Esophagus muscularis mucosa (tissue), 4 donors: ENCODE measurements at regions not wholly inside any gene's neighbourhood (a gene's known extent, or its start where the extent isn't known, plus 50 kb on each side); places are given as distances from the start of the nearest gene placed in this dataset.

Experiments used
- DNase-seq: peaks from one replicate; pipeline ENCODE4 v3.0.0-alpha.2; 2017; ENCODE audit errors: extremely low spot score
- H3K27ac ChIP-seq, 4 donors: fragments of 200-600 bp; sonication (generic); replicated peaks in 1 of 4; 1 replicate in 3 of 4; 2 replicates in 1 of 4; pipeline ENCODE4 v1.5.1; 2016 to 2019; ENCODE audit warnings: mild to moderate bottlenecking in 1 of 4
- H3K27me3 ChIP-seq, 4 donors: fragments of 200-600 bp; sonication (generic); one replicate each; pipeline versions ENCODE4 v1.5.1 to v1.6.0; 2016 to 2019
- H3K36me3 ChIP-seq, 4 donors: fragments of 200-600 bp; sonication (generic); one replicate each; pipeline ENCODE4 v1.5.1; 2016 to 2019
- H3K4me1 ChIP-seq, 4 donors: fragments of 200-600 bp; sonication (generic); one replicate each; pipeline ENCODE4 v1.5.1; 2016 to 2019
- H3K4me3 ChIP-seq, 4 donors: fragments of 200-600 bp; sonication (generic); 1 replicate in 2 of 4; 2 replicates in 2 of 4; pipeline ENCODE4 v1.5.1; 2016 to 2019; ENCODE audit warnings: mild to moderate bottlenecking in 4 of 4, moderate library complexity in 1 of 4
- H3K9me3 ChIP-seq, 4 donors: fragments of 200-600 bp; sonication (generic); 1 replicate in 3 of 4; 2 replicates in 1 of 4; pipeline ENCODE4 v1.5.1; 2016 to 2019
- CTCF ChIP-seq, 3 experiments: fragments of 200-600 bp in 2 of 3; fragments of 450-650 bp in 1 of 3; sonication (generic) in 2 of 3; IDR thresholded peaks; one replicate each; pipeline ENCODE4 v1.5.1; 2017 to 2019; ENCODE audit warnings: antibody characterized with exemption in 3 of 3, mild to moderate bottlenecking in 2 of 3, moderate library complexity in 1 of 3
- EP300 ChIP-seq: sonication (generic); formaldehyde crosslinking; IDR thresholded peaks from one replicate; pipeline ENCODE4 v1.6.1; 2017; ENCODE audit warnings: antibody characterized with exemption
- POLR2A ChIP-seq: fragments of 450-650 bp; IDR thresholded peaks from one replicate; pipeline ENCODE4 v1.6.1; 2017; ENCODE audit warnings: antibody characterized with exemption, moderate library complexity, mild to moderate bottlenecking, low read depth
- POLR2AphosphoS5 ChIP-seq, 2 donors: sonication (generic); formaldehyde crosslinking; IDR thresholded peaks; one replicate each; pipeline ENCODE4 v1.6.1; 2017; ENCODE audit warnings: antibody characterized with exemption in 2 of 2
- WGBS: methylation state at CpG from one replicate; pipeline ENCODE4 v1.1.5; 2018; 5-methylcytosine and 5-hydroxymethylcytosine counted together
- intact Hi-C: fragments of 100-400 bp; cut with DNase I; formaldehyde crosslinking; loops from one replicate; pipeline ENCODE4 v1.15.1; 2023

GRCh38 chr22:44402196-44403111 is 89.7 kb upstream of the SHISAL1 start:
- Histone ChIP-seq H3K36me3 (no peaks in the 10 kb centered on the region), H3K4me1 (no peaks in the 10 kb centered on the region), H3K27me3 (no peaks in the 10 kb centered on the region), H3K9me3 (no peaks in the 10 kb centered on the region), H3K4me3 (no peak overlapping the region), H3K27ac (no peak overlapping the region)
- DNase-seq, result no peak
- no peak for TF ChIP-seq CTCF (IDR thresholded peaks at IDR 0.05)
- no peak for TF ChIP-seq POLR2A
- no peak for TF ChIP-seq EP300
- no peak for TF ChIP-seq POLR2AphosphoS5 (IDR thresholded peaks at IDR 0.05)
- intact Hi-C loops, result no loop called here
- 98% methylated on average over 10 of the region's 10 CpGs for WGBS

- intact Hi-C loops, result no loop called here
- WGBS, result 76% methylated on average over 8 of the region's 9 CpGs
- DNase-seq, result no peak
These were observed 89.0 kb upstream of the SHISAL1 start for GRCh38 chr22:44401783-44402110.

GRCh38 chr22:44400763-44401060 is 88.0 kb upstream of the SHISAL1 start:
- intact Hi-C loops, result no loop called here
- H3K9me3 ChIP-seq, result no peaks in the 10 kb centered on the region
- no peak overlapping the region for H3K27ac ChIP-seq
- WGBS, result 74% methylated on average over 3 of the region's 3 CpGs
- H3K4me3 ChIP-seq, result no peak overlapping the region
- peaks cover 0 to 4% (median 0%) of the 10 kb centered on the region in 4 donors for H3K27me3 ChIP-seq
- DNase-seq, result no peak
- no peaks in the 10 kb centered on the region for H3K4me1 ChIP-seq
- H3K36me3 ChIP-seq, result no peaks in the 10 kb centered on the region
- no peak for TF ChIP-seq POLR2A
- no peak for TF ChIP-seq CTCF (IDR thresholded peaks at IDR 0.05)
- TF ChIP-seq POLR2AphosphoS5 (IDR thresholded peaks at IDR 0.05), result no peak
- no peak for TF ChIP-seq EP300

More at GRCh38 chr22:44401783-44402110, 89.0 kb upstream of the SHISAL1 start:
- no peaks in the 10 kb centered on the region for H3K36me3 ChIP-seq
- TF ChIP-seq POLR2A (no peak), EP300 (no peak), POLR2AphosphoS5 (IDR thresholded peaks at IDR 0.05) (no peak), CTCF (IDR thresholded peaks at IDR 0.05) (no peak)
- no peak overlapping the region for H3K27ac ChIP-seq
- H3K4me1 ChIP-seq, result no peaks in the 10 kb centered on the region
- peaks cover 0 to 2% (median 0%) of the 10 kb centered on the region in 4 donors for H3K27me3 ChIP-seq
- H3K9me3 ChIP-seq, result no peaks in the 10 kb centered on the region
- no peak overlapping the region for H3K4me3 ChIP-seq

GRCh38 chr22:44399906-44400762 is 87.4 kb upstream of the SHISAL1 start:
- Histone ChIP-seq H3K4me1 (no peaks in the 10 kb centered on the region), H3K27ac (no peak overlapping the region), H3K9me3 (no peaks in the 10 kb centered on the region), H3K36me3 (no peaks in the 10 kb centered on the region), H3K27me3 (peaks cover 0 to 4% (median 0%) of the 10 kb centered on the region in 4 donors), H3K4me3 (no peak overlapping the region)
- intact Hi-C loops, result no loop called here
- TF ChIP-seq POLR2AphosphoS5 (IDR thresholded peaks at IDR 0.05), result no peak
- TF ChIP-seq EP300, result no peak
- no peak for TF ChIP-seq CTCF (IDR thresholded peaks at IDR 0.05)
- TF ChIP-seq POLR2A, result no peak
- no peak for DNase-seq
- WGBS, result 80% methylated on average over 11 of the region's 15 CpGs
